NCI-H2171 (cell line): ENCODE measurements at regions not wholly inside any gene's neighbourhood (a gene's known extent, or its start where the extent isn't known, plus 50 kb on each side); places are given as distances from the start of the nearest gene placed in this dataset.

Experiments
- DNase-seq: peaks from one replicate; lab custom pipeline; 2025; lab: John Stamatoyannopoulos, UW

GRCh38 chr5:76030343-76030742, 52.8 kb upstream of the SV2C start:
- DNase-seq, result no peak

- DNase-seq, result no peak
Measured at GRCh38 chr5:76029739-76030138, 53.4 kb upstream of the SV2C start.

- DNase-seq, result no peak
Measured at GRCh38 chr5:76025790-76026189, 57.4 kb upstream of the SV2C start.

GRCh38 chr5:76025069-76025468, 58.1 kb upstream of the SV2C start:
- peak; percentile 82 for DNase-seq

- no peak for DNase-seq
Measured at GRCh38 chr5:76022611-76023010, 60.6 kb upstream of the SV2C start.

GRCh38 chr5:76021936-76022584, 61.1 kb upstream of the SV2C start:
- DNase-seq, result no peak

- no peak for DNase-seq
Measured at GRCh38 chr5:76016258-76016657, 66.9 kb upstream of the SV2C start.

- no peak for DNase-seq
Measured at GRCh38 chr5:76014005-76014404, 69.2 kb upstream of the SV2C start.

GRCh38 chr5:76007904-76008303, 75.3 kb upstream of the SV2C start:
- DNase-seq, result no peak

- no peak for DNase-seq
Measured at GRCh38 chr5:76000582-76000981, 82.6 kb upstream of the SV2C start.

- DNase-seq, result no peak
Measured at GRCh38 chr5:75993643-75994520, 89.3 kb upstream of the SV2C start.

- DNase-seq, result no peak
Measured at GRCh38 chr5:75993183-75993582, 90.0 kb upstream of the SV2C start.

GRCh38 chr5:75992753-75993152, 90.4 kb upstream of the SV2C start:
- DNase-seq, result no peak

- DNase-seq, result no peak
Measured at GRCh38 chr5:75985077-75985476, 98.1 kb upstream of the SV2C start.

GRCh38 chr5:75975496-75975895, 107.7 kb upstream of the SV2C start:
- no peak for DNase-seq

GRCh38 chr5:75965292-75965691, 117.9 kb upstream of the SV2C start:
- no peak for DNase-seq

GRCh38 chr5:75964008-75964407, 119.2 kb upstream of the SV2C start:
- DNase-seq, result no peak

- no peak for DNase-seq
Measured at GRCh38 chr5:75963554-75963953, 119.6 kb upstream of the SV2C start.

- no peak for DNase-seq
Measured at GRCh38 chr5:75961818-75962217, 121.4 kb upstream of the SV2C start.

GRCh38 chr5:75960129-75960528, 123.1 kb upstream of the SV2C start:
- no peak for DNase-seq

GRCh38 chr5:75952963-75953362, 130.2 kb upstream of the SV2C start:
- no peak for DNase-seq

- no peak for DNase-seq
Measured at GRCh38 chr5:75952291-75952690, 130.9 kb upstream of the SV2C start.

- DNase-seq, result no peak
Measured at GRCh38 chr5:75951716-75952115, 131.5 kb upstream of the SV2C start.

GRCh38 chr5:75951158-75951557, 132.0 kb upstream of the SV2C start:
- DNase-seq, result peak; percentile 6
